Head of caudate nucleus (tissue), 42 donors: ENCODE measurements at regions not wholly inside any gene's neighbourhood (a gene's known extent, or its start where the extent isn't known, plus 50 kb on each side); places are given as distances from the start of the nearest gene placed in this dataset.
"Not testable (repeated sequence)": the region's sequence is repeated elsewhere in the genome, so short reads cannot be mapped to it uniquely, and the experiment has no call there.

Experiments used
- DNase-seq, 42 donors: peaks; one replicate each; pipeline versions ENCODE4 v3.0.0 to v3.0.0-alpha.2; 2020 to 2021; ENCODE audit warnings: mixed read lengths in 7 of 42
- intact Hi-C: fragments of 100-400 bp; cut with DNase I; formaldehyde crosslinking; loops from one replicate; pipeline ENCODE4 v1.15.0; 2022

DNA sequence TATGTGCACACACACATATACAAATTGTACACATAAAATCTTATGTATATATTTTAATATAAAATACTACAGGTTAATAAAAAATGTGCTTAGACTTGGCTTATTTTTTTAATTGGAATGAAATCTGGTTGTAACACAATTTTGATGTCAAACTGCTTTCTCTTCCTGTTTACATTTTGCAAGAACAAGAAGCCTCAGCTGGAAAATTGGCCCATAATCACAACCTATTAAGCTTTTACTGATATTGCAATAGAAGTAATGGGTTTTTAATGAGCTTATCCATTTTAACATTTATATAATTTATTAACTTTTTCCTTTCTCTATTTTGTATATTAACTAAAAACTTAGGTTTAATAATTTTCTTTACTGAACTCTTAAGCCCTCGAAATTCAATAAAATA is 165.9 kb downstream of the PCDH10 start:
- intact Hi-C loops = no loop called here
- no peak for DNase-seq

DNA sequence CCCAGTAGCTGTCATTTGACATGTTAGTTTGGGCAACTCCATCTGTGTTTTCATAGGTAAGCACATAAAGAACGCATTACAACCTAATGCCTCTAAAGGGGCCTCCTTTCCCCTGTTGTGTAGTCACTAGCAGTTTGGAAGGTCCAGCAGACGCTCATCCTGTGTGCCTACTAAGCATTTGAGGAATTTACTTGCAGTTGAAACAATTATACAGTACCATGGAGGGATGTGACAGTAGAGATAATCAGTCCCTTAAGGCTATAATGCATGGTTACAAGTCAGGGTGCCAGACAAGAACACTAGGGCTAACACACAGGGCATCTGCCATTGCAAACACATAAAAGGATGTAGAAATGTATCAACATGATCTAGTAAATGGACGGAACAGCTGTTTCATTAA is 138.3 kb downstream of the PCDH10 start:
- DNase-seq = no peak
- intact Hi-C loops = no loop called here

DNA sequence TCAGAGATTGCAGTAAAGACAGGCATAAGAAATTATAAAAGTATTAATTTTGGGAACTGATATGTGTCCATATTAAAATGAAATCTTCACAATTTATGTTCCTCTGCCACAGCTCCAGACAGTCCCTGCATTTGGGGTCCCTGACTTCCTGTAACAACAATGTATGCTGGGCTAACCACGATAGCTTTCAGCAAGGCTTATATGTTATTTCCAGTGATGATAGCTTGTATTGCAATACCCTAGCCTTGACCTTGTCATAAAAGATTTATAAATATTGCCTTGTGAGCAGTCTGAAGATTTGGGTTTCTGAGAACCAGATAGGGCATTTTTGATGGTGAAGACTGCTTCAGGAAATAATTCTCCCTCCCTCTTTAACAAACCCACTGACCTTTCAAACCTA is 129.5 kb downstream of the PCDH10 start:
- DNase-seq = no peak
- intact Hi-C loops = no loop called here

DNA sequence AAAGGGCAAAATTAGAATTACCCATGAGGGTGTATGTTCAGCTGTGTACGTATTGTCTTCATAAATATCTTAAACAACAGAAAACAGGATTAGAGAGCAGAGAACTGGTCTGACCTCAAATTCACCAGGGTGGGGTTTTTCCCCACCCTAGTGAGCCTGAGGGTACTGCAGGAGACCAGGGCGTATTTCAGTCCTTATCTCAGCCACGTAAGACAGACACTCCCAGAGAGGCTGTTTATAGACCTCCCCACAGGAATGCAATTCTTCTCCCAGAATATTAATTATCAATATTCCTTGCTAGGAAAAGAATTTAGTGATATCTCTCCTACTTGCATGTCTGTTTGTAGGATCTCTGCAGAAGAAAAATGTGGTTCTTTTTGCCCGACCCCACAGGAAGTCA is 128.8 kb downstream of the PCDH10 start:
- DNase-seq, intact Hi-C loops: not testable (repeated sequence)

DNA sequence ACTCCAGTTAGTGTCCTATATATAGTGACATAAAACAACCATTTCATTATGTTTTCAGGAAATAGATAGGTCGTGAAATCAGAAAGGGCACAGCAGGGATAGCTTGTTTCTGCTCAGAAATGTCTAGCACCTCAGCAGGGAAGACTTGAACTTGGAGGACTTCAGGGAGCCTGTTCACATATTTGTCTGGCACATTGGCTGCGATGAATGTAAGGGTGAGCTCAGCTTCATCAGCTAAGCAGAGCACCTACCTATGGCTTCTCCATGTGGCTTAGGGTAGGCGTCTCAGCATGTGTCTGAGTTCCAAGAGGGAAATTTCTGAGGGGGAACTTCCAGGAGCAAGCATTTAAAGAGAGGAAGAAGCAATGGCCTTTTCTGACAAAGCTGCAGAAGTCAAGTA is 126.2 kb downstream of the PCDH10 start:
- no peak for DNase-seq
- intact Hi-C loops = no loop called here

DNA sequence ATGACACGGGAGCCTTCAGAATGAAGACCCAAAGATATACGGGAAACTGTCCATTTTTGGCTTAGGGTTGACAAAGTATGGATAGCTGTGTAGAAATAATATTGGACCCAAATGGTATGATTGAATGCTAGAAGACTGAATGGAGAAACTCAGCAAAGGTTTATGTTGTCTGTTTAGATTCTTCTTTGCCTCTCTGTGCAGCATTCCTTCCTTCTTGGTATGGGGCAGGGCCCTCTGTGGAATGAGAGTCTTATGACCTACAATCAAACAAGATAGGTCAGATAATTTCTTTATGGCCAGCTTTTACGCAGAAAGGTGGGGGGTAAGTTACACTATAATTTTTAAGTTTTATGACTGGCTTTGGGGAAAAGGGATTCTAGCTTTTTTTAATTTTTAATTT is 124.3 kb downstream of the PCDH10 start:
- intact Hi-C loops = no loop called here
- no peak for DNase-seq

DNA sequence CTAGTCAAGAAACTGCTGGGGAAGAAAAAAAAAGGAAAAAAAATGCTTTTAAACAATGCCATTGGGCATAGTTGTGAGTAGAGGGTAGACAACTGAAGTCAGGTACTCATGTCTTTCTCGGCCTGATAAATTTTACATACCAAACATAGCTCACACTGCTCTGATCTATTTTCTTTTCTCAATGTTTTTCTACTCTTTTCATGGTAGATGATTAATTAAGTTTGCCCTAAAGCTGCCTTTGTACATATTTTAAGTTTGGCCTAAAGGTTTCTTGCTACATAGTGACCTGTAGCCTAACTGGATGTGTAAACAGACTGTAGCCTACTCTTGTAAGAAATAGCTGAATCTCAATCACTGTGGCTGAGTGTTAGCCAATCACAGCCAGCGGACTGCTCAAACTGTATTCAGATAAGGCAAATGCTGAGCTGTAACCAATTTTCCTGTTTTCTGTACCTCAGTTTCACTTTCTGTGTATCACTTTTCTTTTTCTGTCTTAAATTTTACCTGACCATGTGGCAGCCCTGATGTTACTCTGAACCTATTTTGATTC is 121.0 kb downstream of the PCDH10 start:
- intact Hi-C loops = no loop called here
- no peak for DNase-seq

DNA sequence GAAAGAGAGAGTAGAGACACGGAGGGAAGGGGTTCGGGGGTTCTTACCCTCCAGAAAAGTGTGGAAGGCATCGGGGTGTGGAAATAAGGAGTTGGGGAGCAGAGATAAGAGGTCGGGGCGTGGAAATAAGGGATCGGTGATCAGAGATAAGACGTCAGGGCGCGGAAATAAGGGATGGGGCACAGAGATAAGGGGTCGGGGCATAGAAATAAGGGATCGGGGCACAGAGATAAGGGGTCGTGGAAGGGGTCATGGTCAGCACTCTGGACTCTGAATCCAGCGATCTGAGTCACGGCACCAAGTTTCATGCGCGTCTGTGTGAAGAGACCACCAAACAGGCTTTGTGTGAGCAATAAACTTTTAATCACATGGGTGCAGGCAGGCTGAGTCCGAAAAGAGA is 119.1 kb downstream of the PCDH10 start:
- intact Hi-C loops = no loop called here
- DNase-seq = no peak

DNA sequence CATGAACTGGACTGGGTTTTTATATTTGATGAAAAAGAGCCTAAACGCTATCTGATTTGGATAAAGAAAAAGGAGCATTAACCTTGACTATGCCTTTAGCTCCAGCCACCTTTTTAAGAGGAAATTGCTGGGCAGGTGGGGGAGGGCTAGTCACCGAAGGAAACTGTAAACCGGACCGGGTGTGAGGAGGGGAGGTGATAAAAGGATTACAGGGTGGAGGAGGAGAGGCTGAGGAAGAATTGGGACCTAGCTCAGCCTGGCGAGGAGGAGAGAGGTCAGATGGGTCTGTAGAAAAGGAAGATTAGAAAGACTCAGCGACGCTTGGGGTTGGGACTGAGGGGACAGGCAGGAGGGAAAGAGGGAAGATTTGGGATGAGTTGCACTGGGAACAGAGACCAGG is 118.4 kb downstream of the PCDH10 start:
- DNase-seq, intact Hi-C loops: not testable (repeated sequence)

DNA sequence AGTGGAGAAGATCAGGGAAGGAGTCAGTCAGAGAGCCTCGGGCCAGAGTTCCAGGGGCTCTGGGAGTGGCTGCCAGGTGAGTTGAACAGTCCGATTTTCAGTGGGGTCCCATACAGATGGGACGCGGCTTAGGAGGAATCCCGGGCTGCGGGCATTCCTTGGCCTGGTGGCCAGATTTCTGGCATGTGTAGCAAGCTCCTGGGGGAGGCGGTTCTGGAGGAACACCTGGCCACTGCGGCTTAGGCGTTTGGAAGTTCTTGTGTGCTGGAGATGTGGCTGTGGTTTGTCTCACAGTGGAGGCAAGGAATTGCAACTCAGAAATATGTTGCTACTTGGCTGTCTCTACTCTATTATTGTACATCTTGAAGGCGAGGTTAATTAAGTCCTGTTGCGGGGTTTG is 117.9 kb downstream of the PCDH10 start:
- intact Hi-C loops, DNase-seq: not testable (repeated sequence)

DNA sequence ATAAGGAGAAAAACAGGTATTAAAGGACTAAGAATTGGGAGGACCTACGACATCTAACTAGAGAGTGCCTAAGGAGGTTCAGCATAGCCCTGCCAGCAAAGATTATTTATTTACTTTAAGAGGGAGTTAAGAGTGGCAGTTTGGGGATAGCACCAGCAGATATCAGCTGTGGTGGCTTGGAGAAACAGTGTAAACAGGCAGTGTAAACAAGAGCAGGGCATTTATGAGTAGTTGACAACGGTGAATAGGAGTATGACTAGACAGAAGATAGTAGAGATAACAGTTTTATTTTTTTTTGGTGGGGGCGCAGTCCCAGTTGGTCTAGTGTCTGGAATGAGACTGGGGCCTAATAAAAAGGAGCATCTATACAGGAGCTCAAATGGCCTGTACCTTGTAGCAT is 115.2 kb downstream of the PCDH10 start:
- DNase-seq, intact Hi-C loops: not testable (repeated sequence)

DNA sequence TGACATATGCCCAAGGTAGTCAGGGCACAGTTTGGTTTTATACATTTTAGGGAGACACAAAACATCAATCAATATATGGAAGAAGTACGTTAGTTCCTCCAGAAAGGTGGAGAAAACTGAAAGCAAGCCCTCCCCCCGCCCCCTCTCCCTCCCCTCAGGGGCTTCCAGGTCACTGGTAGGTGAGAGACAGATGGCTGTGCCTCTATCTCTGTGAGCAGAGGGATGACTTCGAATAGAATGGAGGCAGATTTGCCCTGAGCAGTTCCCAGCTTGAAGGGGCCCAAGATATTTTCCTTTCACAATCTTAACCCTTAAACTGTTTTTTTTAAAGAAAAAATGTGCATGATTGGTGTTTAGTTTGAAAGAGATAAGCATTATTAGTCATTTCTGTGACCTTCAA is 114.0 kb downstream of the PCDH10 start:
- intact Hi-C loops = no loop called here
- no peak for DNase-seq

DNA sequence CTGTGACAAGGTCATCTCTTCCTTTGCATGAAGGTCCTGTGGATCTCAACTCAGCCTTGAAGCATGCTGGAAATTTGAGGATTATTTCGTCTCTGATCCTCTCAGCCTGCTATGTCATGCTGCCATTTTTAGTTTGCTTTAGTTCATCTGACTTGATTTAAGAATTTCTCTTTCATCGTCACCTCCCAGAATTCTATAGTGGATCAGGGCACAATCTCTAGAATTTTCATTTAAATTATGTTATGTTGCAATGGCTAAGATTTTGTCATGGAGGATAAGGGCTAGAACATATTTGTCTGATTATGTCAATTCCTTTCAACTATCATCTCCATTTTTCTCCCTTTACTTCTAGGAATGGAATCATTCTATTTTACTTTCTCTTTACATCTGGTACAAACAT is 98.8 kb downstream of the PCDH10 start:
- intact Hi-C loops = no loop called here
- DNase-seq = no peak

DNA sequence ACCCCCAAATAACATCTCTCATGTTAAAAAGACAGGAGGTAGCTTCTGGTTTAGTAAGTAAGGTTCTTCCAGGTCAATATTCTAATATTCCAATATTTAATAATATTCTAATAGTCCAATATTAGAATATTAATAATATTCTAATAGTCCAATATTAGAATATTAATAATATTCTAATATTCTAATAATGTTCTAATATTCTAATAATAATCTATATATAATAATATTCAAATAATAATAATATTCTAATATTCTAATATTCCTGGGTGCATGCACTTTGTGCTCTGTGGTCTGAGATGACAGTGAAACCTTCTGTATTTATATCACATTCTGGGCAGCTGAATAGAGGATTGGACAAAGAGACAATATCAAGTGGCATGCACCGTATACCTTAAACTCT is 96.1 kb downstream of the PCDH10 start:
- DNase-seq = no peak
- intact Hi-C loops = no loop called here
